HepG2 (cell line): ENCODE measurements at regions not wholly inside any gene's neighbourhood (a gene's known extent, or its start where the extent isn't known, plus 50 kb on each side); places are given as distances from the start of the nearest gene placed in this dataset.

ENCODE experiments used
- ATAC-seq: fragments of 200-7000 bp; cut with Tn5 transposase; 3 replicates; pipeline ENCODE4 v1.9.1; 2020; ENCODE audit warnings: mild to moderate bottlenecking, moderate library complexity
- BruUV-seq: library from RNA; stranded (reverse); fragments of 400-500 nt; replicated peaks from 2 replicates; lab custom pipeline; 2021; lab: Mats Ljungman, UMichigan
- CTCF ChIA-PET: fragments of 300-600 bp; formaldehyde crosslinking; extraction: SDS; loops from one replicate; lab custom pipeline; 2021; ENCODE audit warnings: low total read pairs, inconsistent platforms, low intra/inter-chr PET ratio; lab: Yijun Ruan, JAX
- POLR2A ChIA-PET: fragments of 350-600 bp; sonication (Branson Sonifier 250); formaldehyde crosslinking; loops from one replicate; lab custom pipeline; 2020; ENCODE audit warnings: antibody characterized with exemption, inconsistent platforms; lab: Yijun Ruan, JAX
- DNase-seq: peaks from one replicate; pipeline ENCODE4 v3.0.0-alpha.2; 2015; ENCODE audit warnings: low spot score
- FAIRE-seq: peaks from 3 replicates; lab custom pipeline; 2011; peaks lifted over from hg19 to GRCh38; lab: Jason Lieb, UNC
- H2AFZ ChIP-seq: one replicate; pipeline ENCODE4 v1.6.1; 2011; ENCODE audit warnings: low read length, inconsistent platforms
- H3K27ac ChIP-seq: fragments of 300-600 bp; 3 replicates; pipeline ENCODE4 v1.8.0; 2011; ENCODE audit warnings: mixed run types, mild to moderate bottlenecking, mixed read lengths, low read length, inconsistent platforms; ENCODE audit not compliant: insufficient read depth; ENCODE audit errors: extremely low read length
- H3K27me3 ChIP-seq, 2 experiments: fragments of 200-600 bp in 1 of 2; 2 replicates in 1 of 2; 3 replicates in 1 of 2; pipeline versions ENCODE4 v1.6.0 to v1.8.0; 2011; ENCODE audit warnings: low read length in 2 of 2, mild to moderate bottlenecking in 2 of 2, moderate library complexity in 2 of 2, inconsistent platforms in 1 of 2; ENCODE audit not compliant: insufficient read depth in 2 of 2, control insufficient read depth in 1 of 2
- H3K36me3 ChIP-seq, 2 experiments: fragments of 200-600 bp in 1 of 2; replicated peaks in 1 of 2; 2 replicates in 1 of 2; 3 replicates in 1 of 2; pipeline versions ENCODE4 v1.5.1 to v1.8.0; 2011; ENCODE audit warnings: low read length in 2 of 2, inconsistent platforms in 1 of 2; ENCODE audit not compliant: insufficient read depth in 2 of 2, control insufficient read depth in 1 of 2
- H3K4me1 ChIP-seq: 2 replicates; pipeline ENCODE4 v1.5.1; 2012; ENCODE audit warnings: low read length, inconsistent platforms; ENCODE audit not compliant: insufficient read depth
- H3K4me2 ChIP-seq: 2 replicates; pipeline ENCODE4 v1.6.0; 2011; ENCODE audit warnings: low read depth, low read length, inconsistent platforms
- H3K4me3 ChIP-seq, 3 experiments: fragments of 200-600 bp in 1 of 3; sonication (generic), shearing (Covaris generic) in 1 of 3; replicated peaks in 1 of 3; 2 replicates each; pipeline ENCODE4 v1.5.1; 2011 to 2016; ENCODE audit warnings: low read length in 3 of 3, inconsistent platforms in 2 of 3, low read depth in 2 of 3, mild to moderate bottlenecking in 2 of 3, control low read depth in 1 of 3, mixed read lengths in 1 of 3; ENCODE audit not compliant: insufficient read depth in 1 of 3
- H3K79me2 ChIP-seq: one replicate; pipeline ENCODE4 v1.6.1; 2011; ENCODE audit warnings: low read length, inconsistent platforms; ENCODE audit not compliant: insufficient read depth
- H3K9ac ChIP-seq: 2 replicates; pipeline ENCODE4 v1.6.0; 2011; ENCODE audit warnings: mild to moderate bottlenecking, low read depth, low read length, inconsistent platforms; ENCODE audit not compliant: insufficient read depth
- H3K9me3 ChIP-seq: 2 replicates; pipeline ENCODE4 v1.5.1; 2012; ENCODE audit warnings: mild to moderate bottlenecking, low read length
- H4K20me1 ChIP-seq: 2 replicates; pipeline ENCODE4 v1.6.0; 2011; ENCODE audit warnings: inconsistent platforms, mild to moderate bottlenecking, low read length, moderate library complexity; ENCODE audit not compliant: insufficient read depth
- BRD4 ChIP-seq: sonication (generic); formaldehyde crosslinking; IDR thresholded peaks from 2 replicates; pipeline ENCODE4 v1.4.0; 2020; ENCODE audit warnings: missing genetic modification reagents
- CEBPG ChIP-seq: IDR thresholded peaks from 2 replicates; pipeline ENCODE4 v1.6.1; 2016
- CHD4 ChIP-seq: fragments of 200-600 bp; sonication (generic); IDR thresholded peaks from 2 replicates; pipeline ENCODE4 v1.7.0; 2017; ENCODE audit warnings: mild to moderate bottlenecking, low read length, borderline replicate concordance
- HMG20B ChIP-seq: conservative IDR thresholded peaks from 2 replicates; pipeline ENCODE4 v1.6.1; 2016; ENCODE audit warnings: missing genetic modification reagents, missing compliant biosample characterization
- HNF4A ChIP-seq: sonication (generic); formaldehyde crosslinking; IDR thresholded peaks from 2 replicates; pipeline ENCODE4 v1.4.0; 2020; ENCODE audit warnings: missing genetic modification reagents
- HNF4G ChIP-seq, 2 experiments: sonication (generic) in 1 of 2; formaldehyde crosslinking in 1 of 2; IDR thresholded peaks; 2 replicates each; pipeline versions ENCODE4 v1.4.0 to v1.6.1; 2011 to 2020; ENCODE audit warnings: borderline replicate concordance in 2 of 2, low read depth in 2 of 2, mild to moderate bottlenecking in 2 of 2, low read length in 1 of 2, missing genetic modification reagents in 1 of 2, moderate library complexity in 1 of 2
- MAFF ChIP-seq: IDR thresholded peaks from 2 replicates; pipeline ENCODE4 v1.6.1; 2011; ENCODE audit warnings: low read depth, low read length, improper control_type of control experiment
- MED1 ChIP-seq: sonication (generic); formaldehyde crosslinking; IDR thresholded peaks from 2 replicates; pipeline ENCODE4 v1.4.0; 2020; ENCODE audit warnings: missing genetic modification reagents
- PHF20 ChIP-seq: sonication (generic); formaldehyde crosslinking; IDR thresholded peaks from 2 replicates; pipeline ENCODE4 v1.5.0; 2020; ENCODE audit warnings: mild to moderate bottlenecking, missing genetic modification reagents
- SMC3 ChIP-seq: IDR thresholded peaks from 2 replicates; pipeline ENCODE4 v1.6.1; 2011; ENCODE audit warnings: low read length, improper control_type of control experiment
- SMYD3 ChIP-seq: sonication (generic); formaldehyde crosslinking; IDR thresholded peaks from 2 replicates; pipeline ENCODE4 v1.8.1; 2023; ENCODE audit warnings: mild to moderate bottlenecking, missing genetic modification reagents
- SP140L ChIP-seq: sonication (generic); formaldehyde crosslinking; IDR thresholded peaks from 2 replicates; pipeline ENCODE4 v1.4.0; 2020; ENCODE audit warnings: missing genetic modification reagents, borderline replicate concordance
- SP5 ChIP-seq: IDR thresholded peaks from 2 replicates; pipeline ENCODE4 v1.6.1; 2016; ENCODE audit warnings: low read depth, borderline replicate concordance
- SRY ChIP-seq: sonication (generic); formaldehyde crosslinking; IDR thresholded peaks from 2 replicates; pipeline ENCODE4 v1.8.0; 2022; ENCODE audit warnings: mild to moderate bottlenecking, missing genetic modification reagents
- TAF1 ChIP-seq: sonication (generic); formaldehyde crosslinking; IDR thresholded peaks from 2 replicates; pipeline ENCODE4 v1.4.0; 2020; ENCODE audit warnings: missing genetic modification reagents
- ZKSCAN1 ChIP-seq: fragments of 150-350 bp; IDR thresholded peaks from 2 replicates; pipeline ENCODE4 v1.6.1; 2014; ENCODE audit warnings: low read length
- ZNF430 ChIP-seq: sonication (generic); formaldehyde crosslinking; IDR thresholded peaks from 2 replicates; pipeline ENCODE4 v1.9.0; 2021; ENCODE audit warnings: mild to moderate bottlenecking, missing genetic modification reagents
- ZNF530 ChIP-seq: sonication (generic); formaldehyde crosslinking; IDR thresholded peaks from 2 replicates; pipeline ENCODE4 v1.5.0; 2020; ENCODE audit warnings: low read depth, mild to moderate bottlenecking, missing genetic modification reagents
- in situ Hi-C: cut with HindIII; loops from 2 replicates; pipeline ENCODE4 v1.10.0; 2017; ENCODE audit warnings: low pct_unique_long_range_greater_than_20kb; ENCODE audit not compliant: extremely low pct_ligation_motif_present
- intact Hi-C: fragments of 100-400 bp; cut with micrococcal nuclease; formaldehyde crosslinking; loops from one replicate; pipeline ENCODE4 v1.10.0; 2022; ENCODE audit not compliant: unreplicated experiment
- TF ChIP-seq, protein P1 (sequence below): IDR thresholded peaks from 2 replicates; pipeline ENCODE4 v1.4.0; 2020; ENCODE audit warnings: mild to moderate bottlenecking, missing genetic modification reagents
- TF ChIP-seq, protein P2 (sequence below): IDR thresholded peaks from 2 replicates; pipeline ENCODE4 v1.6.1; 2012; ENCODE audit warnings: low read depth, low read length, improper control_type of control experiment
- TF ChIP-seq, protein P3 (sequence below): IDR thresholded peaks from 2 replicates; pipeline ENCODE4 v1.6.1; 2016; ENCODE audit warnings: low read depth, control low read depth

DNA sequence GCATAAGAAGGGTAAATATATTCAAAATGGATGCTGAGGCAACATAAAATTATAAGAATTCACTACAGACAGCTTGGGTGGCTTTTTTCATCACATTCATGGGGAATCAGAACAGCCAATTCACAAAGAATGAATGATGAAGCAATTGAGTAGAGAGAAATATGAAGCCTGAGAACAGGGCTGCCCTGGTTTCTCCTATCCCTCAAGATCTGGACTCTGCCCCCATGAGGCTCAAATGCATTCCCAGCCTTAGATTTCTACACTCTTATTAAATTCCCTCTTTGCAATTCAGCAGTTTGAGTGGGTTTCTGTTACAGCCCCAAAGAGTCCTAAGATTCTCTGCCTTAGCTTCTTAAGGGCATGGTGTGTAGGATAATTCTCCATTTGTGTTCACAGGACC is 172.5 kb downstream of the MAIP1 start:
- no TSS peak for BruUV-seq
- peak overlapping the region; percentile 13; the same call in 1 of the 2 replicates for H3K4me2 ChIP-seq
- DNase-seq = peak; percentile 68
- in situ Hi-C loops (no loop called here), intact Hi-C loops (loop anchor here (5.0 kb wide), 2 partner anchors 51 to 179 kb away; partner anchors contain the start of gene SPATS2L)
- H3K9me3 ChIP-seq = no peaks in the 10 kb centered on the region
- no peak overlapping the region for H2AFZ ChIP-seq
- no peaks in the 10 kb centered on the region for H3K27me3 ChIP-seq
- ChIA-PET CTCF (no interaction called here), POLR2A (no interaction called here)
- H3K4me3 ChIP-seq = no peak overlapping the region
- peaks cover 70% of the 10 kb centered on the region for H3K4me1 ChIP-seq
- FAIRE-seq = no peak
- ATAC-seq = peak; percentile 70
- H3K79me2 ChIP-seq = no peaks in the 10 kb centered on the region
- H3K36me3 ChIP-seq = no peaks in the 10 kb centered on the region
- no peak overlapping the region for H3K27ac ChIP-seq
- H4K20me1 ChIP-seq = no peaks in the 10 kb centered on the region
- H3K9ac ChIP-seq = no peak overlapping the region
- TF ChIP-seq, protein P1, sequence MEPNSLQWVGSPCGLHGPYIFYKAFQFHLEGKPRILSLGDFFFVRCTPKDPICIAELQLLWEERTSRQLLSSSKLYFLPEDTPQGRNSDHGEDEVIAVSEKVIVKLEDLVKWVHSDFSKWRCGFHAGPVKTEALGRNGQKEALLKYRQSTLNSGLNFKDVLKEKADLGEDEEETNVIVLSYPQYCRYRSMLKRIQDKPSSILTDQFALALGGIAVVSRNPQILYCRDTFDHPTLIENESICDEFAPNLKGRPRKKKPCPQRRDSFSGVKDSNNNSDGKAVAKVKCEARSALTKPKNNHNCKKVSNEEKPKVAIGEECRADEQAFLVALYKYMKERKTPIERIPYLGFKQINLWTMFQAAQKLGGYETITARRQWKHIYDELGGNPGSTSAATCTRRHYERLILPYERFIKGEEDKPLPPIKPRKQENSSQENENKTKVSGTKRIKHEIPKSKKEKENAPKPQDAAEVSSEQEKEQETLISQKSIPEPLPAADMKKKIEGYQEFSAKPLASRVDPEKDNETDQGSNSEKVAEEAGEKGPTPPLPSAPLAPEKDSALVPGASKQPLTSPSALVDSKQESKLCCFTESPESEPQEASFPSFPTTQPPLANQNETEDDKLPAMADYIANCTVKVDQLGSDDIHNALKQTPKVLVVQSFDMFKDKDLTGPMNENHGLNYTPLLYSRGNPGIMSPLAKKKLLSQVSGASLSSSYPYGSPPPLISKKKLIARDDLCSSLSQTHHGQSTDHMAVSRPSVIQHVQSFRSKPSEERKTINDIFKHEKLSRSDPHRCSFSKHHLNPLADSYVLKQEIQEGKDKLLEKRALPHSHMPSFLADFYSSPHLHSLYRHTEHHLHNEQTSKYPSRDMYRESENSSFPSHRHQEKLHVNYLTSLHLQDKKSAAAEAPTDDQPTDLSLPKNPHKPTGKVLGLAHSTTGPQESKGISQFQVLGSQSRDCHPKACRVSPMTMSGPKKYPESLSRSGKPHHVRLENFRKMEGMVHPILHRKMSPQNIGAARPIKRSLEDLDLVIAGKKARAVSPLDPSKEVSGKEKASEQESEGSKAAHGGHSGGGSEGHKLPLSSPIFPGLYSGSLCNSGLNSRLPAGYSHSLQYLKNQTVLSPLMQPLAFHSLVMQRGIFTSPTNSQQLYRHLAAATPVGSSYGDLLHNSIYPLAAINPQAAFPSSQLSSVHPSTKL = 0 out of 2 replicates have a peak, but pooled peaks have one; percentile 32
- TF ChIP-seq, protein P2, sequence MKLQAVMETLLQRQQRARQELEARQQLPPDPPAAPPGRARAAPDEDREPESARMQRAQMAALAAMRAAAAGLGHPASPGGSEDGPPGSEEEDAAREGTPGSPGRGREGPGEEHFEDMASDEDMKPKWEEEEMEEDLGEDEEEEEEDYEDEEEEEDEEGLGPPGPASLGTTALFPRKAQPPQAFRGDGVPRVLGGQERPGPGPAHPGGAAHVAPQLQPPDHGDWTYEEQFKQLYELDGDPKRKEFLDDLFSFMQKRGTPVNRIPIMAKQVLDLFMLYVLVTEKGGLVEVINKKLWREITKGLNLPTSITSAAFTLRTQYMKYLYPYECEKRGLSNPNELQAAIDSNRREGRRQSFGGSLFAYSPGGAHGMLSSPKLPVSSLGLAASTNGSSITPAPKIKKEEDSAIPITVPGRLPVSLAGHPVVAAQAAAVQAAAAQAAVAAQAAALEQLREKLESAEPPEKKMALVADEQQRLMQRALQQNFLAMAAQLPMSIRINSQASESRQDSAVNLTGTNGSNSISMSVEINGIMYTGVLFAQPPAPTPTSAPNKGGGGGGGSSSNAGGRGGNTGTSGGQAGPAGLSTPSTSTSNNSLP = 0 out of 2 replicates have a peak, but pooled peaks have one; percentile 69
- no peak for TF ChIP-seq MED1 (CRISPR knock-in tag)
- TF ChIP-seq, protein P3, sequence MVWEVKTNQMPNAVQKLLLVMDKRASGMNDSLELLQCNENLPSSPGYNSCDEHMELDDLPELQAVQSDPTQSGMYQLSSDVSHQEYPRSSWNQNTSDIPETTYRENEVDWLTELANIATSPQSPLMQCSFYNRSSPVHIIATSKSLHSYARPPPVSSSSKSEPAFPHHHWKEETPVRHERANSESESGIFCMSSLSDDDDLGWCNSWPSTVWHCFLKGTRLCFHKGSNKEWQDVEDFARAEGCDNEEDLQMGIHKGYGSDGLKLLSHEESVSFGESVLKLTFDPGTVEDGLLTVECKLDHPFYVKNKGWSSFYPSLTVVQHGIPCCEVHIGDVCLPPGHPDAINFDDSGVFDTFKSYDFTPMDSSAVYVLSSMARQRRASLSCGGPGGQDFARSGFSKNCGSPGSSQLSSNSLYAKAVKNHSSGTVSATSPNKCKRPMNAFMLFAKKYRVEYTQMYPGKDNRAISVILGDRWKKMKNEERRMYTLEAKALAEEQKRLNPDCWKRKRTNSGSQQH (CRISPR knock-in tag) = no peak
- 0 out of 2 replicates have a peak, but pooled peaks have one; percentile 33 for TF ChIP-seq HNF4G (IDR thresholded peaks at IDR 0.05; ENCODE audit: borderline replicate concordance, low read depth, low read length)
- TF ChIP-seq HNF4G (CRISPR knock-in tag; IDR thresholded peaks at IDR 0.05; ENCODE audit: borderline replicate concordance, low read depth) = no peak
- TF ChIP-seq HMG20B (CRISPR knock-in tag) = no peak
- no peak for TF ChIP-seq SP5 (CRISPR knock-in tag)
- TF ChIP-seq CEBPG (CRISPR knock-in tag) = 0 out of 2 replicates have a peak, but pooled peaks have one; percentile 4
- TF ChIP-seq SMC3 = 0 out of 2 replicates have a peak, but pooled peaks have one; percentile 2
- no peak for TF ChIP-seq TAF1 (CRISPR knock-in tag)
- no peak for TF ChIP-seq ZNF530 (CRISPR knock-in tag)
- no peak for TF ChIP-seq SRY
- TF ChIP-seq ZNF430 (CRISPR knock-in tag) = no peak
- no peak for TF ChIP-seq SMYD3 (CRISPR knock-in tag)
- TF ChIP-seq HNF4A (CRISPR knock-in tag) = peak; percentile 50
- TF ChIP-seq CHD4 = 0 out of 2 replicates have a peak, but pooled peaks have one; percentile 32
- no peak for TF ChIP-seq SP140L (CRISPR knock-in tag)
- TF ChIP-seq BRD4 (CRISPR knock-in tag) = no peak
- 0 out of 2 replicates have a peak, but pooled peaks have one; percentile 12 for TF ChIP-seq MAFF
- no peak for TF ChIP-seq PHF20 (CRISPR knock-in tag)
- no peak for TF ChIP-seq ZKSCAN1
